ENCODE measurements at regions not wholly inside any gene's neighbourhood (a gene's known extent, or its start where the extent isn't known, plus 50 kb on each side); places are given as distances from the start of the nearest gene placed in this dataset.

DNA sequence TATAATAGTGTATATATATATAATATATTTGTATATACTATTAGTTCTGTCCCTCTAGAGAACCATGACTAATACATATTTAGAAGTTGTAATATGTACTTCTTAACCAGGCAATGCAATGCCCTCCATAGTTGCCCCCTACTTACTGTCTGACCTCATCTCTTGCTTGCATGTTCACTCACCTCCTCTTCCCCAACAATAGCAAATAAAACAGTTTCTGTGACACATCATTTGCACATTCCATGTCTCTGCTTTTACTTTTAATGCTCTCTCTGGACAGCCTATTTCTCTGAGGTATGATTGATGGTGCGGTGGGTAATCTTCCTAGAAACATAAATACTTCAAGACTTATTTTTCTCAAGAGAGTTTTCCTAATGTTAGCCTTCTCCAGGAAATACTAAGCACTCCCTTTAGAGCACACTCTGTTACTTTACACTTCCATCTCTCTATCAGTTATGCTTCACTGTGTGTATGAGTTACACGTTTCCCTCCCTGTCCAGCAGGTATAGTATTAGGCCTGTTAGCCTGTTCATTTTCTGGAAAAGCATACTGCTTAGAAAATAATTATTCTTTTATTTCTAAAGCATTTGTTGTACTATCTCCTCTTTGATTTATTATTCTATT is 295.6 kb upstream of the LRATD1 start:
- no peak for ATAC-seq
- no peak for DNase-seq
- intact Hi-C loops (cut with micrococcal nuclease) = no loop called here

DNA sequence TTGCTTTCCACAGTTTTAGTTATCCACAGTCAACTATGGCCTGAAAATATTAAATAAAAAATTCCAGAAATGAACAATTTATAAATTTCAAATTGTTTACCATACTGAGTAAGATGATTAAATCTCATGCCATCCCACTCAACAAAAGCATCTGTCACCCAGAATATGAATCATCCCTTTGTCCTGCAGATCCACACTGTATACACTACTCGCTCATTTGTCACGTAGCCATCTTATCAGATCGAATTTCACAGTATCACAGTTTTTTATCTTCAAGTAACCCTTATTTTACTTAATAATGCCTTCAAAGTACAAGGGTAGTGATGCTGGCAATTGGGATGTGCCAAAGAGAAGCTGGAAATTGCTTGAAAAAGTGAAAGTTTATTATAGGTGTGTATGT is 291.8 kb upstream of the LRATD1 start:
- ATAC-seq (no peak), DNase-seq (no peak)
- intact Hi-C loops (cut with micrococcal nuclease) = no loop called here

DNA sequence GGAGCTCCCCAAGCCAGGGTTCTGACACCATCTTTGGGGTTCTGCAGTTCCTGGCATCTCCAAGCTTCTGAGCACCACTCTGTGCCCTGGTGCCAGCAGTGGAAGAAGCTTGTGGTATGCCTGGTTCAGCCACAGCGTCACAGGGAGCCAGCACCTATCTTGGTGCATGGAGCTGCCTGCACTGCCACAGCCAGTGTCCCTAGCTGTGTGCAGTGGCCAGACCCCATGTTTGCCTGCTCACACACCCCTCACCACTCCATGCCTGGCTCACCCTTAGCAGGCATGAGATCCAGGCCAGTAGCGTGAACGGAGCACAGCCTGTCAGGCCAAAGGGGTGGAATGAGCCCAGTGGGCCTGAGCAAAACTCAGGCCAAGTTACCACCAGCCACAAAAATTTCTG is 290.2 kb upstream of the LRATD1 start:
- intact Hi-C loops (cut with micrococcal nuclease) = no loop called here
- ATAC-seq (no peak), DNase-seq (no peak)

DNA sequence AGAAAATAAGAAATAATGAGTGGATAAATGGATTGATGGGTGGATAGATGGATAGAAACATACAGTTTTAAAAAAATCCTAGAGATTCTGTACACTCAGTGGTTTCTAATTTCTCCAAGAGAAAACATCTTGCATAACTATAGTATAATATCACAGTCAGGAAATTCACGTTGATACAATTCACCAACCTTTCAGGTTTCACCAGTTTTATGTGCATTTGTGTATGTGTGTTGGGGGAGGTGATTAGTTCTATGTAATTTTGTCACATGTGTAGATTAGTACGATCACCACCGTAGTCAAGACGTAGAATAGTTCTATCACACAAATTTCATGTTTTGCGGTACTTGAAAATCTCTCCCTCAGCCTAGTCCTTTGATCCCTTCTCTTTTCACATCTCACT is 288.2 kb upstream of the LRATD1 start:
- intact Hi-C loops (cut with micrococcal nuclease) = no loop called here
- DNase-seq (no peak), ATAC-seq (no peak)

DNA sequence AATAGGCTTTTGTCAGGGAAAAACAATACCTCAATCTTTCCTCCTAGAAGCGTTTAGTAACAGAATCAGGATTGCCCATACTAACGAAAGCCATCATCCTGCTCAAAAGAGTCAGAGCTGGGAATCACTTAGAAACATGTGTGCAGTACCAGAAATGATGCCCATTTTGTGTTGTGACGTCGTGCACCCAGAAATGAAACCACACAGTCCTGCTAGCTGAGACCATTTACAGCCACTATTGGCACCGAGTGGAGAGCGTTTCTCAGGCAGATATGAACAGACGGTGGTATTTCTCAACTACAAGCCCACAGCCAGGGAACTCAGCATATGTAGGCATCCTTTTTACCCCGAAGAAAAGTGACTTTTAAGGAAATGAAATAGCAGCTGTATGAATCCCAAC is 284.3 kb upstream of the LRATD1 start:
- ATAC-seq = no peak
- intact Hi-C loops (cut with micrococcal nuclease) = no loop called here
- no peak for DNase-seq

DNA sequence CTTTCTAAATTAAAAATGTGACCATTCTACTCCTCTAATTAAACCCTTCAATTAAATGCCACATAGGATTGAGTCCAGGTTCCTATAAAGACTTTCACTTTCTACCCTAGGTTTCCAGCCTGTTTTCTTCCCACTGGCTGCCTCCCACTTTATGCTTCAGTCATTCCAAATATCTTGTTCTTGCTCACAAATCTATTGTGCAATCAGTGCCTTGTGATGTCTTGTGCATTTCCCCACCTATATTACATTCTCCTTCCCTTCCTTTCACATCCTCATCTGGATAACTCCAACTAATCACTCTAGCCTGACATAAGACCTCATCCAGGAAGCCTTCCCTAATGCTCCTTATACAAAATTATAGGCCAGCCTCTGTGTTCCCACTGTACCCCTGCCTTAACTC is 281.7 kb upstream of the LRATD1 start:
- DNase-seq = no peak
- no peak for ATAC-seq

DNA sequence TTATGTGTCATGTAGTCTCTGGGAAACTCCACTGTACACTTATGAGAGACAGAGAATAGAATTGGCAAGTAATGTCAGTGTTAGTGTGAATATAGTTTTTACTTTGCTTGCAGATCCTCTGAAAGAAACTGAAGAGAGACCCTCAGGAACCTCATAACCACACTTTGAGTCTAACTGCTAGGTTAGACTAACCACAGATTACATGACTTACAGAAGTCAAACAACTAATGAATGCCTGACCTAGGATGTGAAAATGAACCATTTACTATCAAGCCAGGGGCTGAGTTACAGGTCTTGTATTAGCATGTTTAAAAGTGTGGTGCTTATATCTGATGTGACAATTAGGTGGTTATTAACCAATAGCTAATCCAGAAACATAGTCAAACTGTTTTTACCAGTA is 280.4 kb upstream of the LRATD1 start:
- DNase-seq = no peak
- ATAC-seq = no peak
- intact Hi-C loops (cut with micrococcal nuclease) = no loop called here

More for the DNA sequence above, 281.7 kb upstream of the LRATD1 start:
- intact Hi-C loops (cut with micrococcal nuclease) = no loop called here

DNA sequence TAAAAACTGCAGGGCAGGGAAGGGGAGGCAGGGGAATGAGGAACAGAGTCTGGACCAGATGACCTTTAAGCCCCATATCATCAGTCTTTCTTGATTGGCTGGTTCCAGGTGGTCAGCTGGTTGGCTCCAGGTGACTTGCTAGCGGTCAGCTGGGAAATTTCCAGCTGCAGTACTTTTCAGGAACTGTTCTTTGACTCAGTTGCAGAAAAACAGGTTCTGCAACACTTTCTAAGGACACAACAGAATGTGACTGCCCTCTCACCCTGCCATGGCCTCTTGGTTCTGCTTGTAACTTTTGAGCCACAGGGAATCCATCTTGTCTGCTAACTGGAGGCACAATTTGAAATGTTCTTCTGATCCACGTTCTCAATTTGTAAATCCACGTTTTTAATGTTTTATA is 278.3 kb upstream of the LRATD1 start:
- DNase-seq (no peak), ATAC-seq (no peak)
- intact Hi-C loops (cut with micrococcal nuclease) = no loop called here

DNA sequence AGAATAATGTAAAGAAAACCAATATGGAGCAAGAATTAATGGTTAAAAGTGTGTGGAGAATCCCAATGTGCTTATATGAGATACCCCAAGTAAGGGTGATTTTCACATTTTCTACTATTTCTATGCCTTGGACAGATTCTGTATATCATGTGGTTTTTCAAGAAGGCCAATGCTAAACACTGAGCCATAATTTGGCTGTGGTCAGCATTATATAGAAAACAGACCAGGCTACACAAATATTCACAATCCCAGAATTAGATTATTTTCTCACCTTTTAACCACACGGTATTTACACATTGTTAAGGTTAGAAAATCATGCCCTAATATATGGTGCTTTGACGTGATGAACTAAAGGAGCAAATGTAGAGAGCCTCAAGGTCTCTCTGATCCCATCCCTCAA is 277.4 kb upstream of the LRATD1 start:
- ATAC-seq = no peak
- intact Hi-C loops (cut with micrococcal nuclease) = no loop called here

DNA sequence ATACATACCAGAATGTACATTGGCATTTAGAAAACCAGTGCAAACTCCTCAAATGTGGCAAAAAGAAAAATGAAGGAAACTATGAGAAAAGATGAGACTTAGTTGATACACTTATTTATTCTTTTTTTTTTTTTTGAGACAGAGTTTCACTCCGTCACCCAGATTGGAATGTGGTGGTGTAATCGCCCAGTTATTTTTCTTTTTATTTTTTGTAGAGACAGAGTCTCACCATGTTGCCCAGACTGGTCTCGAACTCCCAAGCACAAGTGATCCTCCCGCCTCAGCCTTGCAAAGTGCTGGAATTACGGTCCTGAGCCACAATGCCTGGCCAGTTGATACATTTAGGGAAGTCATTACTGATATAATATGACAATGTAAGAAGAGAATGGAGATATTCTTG is 274.2 kb upstream of the LRATD1 start:
- intact Hi-C loops (cut with micrococcal nuclease) = no loop called here
- DNase-seq = no peak
- ATAC-seq = no peak

More for the DNA sequence above, 277.4 kb upstream of the LRATD1 start:
- no peak for DNase-seq

DNA sequence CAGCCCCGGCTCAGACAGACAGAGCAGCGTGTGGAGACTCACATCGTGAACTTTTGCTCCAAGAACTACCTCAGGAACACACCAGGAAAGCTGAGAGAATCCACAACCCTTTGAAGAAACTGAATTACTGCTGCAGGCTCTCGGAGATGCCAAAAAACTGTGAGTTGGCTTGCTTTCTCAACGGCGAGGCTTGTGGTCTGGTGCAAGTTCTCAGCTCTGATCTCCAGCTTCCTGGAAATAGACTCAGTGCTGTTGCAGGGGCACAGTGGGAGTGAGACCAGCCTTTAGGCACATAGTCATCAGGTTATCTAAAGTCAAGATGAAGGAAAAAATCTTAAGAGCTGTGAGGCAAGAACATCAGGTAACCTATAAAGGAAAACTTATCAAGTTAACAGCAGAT is 273.7 kb upstream of the LRATD1 start:
- DNase-seq (no peak), ATAC-seq (no peak)
- intact Hi-C loops (cut with micrococcal nuclease) = no loop called here

DNA sequence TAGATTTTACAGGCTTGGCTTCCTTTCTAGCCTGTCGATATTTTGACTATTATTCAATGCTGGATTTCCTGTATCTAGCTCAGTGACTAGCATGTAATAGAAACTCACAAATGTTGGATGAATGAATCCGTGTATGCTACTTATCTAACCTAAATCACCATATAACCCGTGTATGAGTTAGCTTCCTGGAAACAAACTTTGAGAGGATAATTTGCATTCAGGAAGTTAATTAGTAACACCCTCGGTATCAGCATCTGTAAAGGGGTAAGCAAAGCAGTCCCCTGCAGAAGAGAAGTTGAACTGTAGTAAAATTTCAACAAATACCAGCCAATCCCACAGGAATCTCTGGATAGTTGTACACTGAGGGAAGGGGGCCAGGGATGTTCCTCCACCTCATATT is 269.4 kb upstream of the LRATD1 start:
- intact Hi-C loops (cut with micrococcal nuclease) = no loop called here
- DNase-seq (no peak), ATAC-seq (no peak)

DNA sequence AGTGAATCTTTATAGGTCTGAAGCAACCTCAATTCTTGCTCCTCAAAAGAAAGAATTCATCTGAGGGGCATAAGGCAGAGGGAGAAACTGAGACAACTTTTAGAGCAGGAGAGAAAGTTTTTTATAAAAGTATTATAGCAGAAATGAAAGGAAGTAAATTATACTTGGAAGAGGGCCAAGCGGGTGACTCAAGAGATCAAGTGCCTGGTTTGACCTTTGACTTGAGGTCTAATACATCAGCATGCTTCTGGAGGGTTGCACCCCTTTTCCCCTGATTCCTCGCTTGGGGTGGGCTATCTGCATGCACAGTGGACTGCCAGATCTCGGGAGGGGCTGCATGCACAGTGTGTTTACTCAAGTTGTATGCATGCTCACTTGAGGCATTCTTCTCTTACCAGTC is 268.5 kb upstream of the LRATD1 start:
- ATAC-seq (no peak), DNase-seq (no peak)
- intact Hi-C loops (cut with micrococcal nuclease) = no loop called here

DNA sequence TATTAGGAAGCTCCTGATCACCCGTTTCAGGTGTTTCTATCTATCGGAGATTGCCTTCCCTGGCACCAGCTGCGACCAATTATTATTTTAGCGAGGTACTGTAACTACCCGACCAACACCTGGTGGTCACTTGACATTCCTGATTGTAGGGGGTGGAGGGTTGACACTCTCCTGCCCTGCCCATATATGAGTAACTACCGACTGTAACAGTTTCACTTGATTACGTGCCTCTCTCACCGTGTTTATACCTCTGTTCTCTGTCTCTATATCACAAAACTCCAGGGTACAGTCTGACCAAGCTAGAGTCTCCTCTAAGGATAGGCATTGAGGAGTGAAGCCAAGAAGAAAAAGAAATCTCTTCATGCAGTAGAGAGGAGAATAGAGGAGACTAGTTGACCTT is 268.0 kb upstream of the LRATD1 start:
- ATAC-seq (no peak), DNase-seq (no peak)
- intact Hi-C loops (cut with micrococcal nuclease) = no loop called here

DNA sequence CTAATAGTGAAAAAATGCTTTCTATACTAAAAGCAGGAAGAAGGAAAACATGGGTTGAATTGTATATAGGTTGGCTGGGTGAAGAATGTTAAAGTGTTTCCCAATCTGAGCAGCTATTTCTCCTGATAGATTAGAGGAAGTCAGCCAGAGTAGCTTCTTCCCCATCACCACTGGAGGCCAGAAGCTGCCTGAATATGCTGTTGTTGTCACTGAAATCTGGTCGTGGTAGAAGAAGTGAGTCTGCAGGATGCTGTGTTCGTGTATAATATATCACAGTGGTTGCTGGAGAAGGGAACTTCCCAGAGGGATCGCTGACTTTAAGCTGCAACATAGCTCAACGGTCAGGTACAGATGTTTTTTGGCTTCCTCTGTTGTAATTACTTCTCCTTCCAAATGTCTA is 247.5 kb upstream of the LRATD1 start:
- intact Hi-C loops (cut with micrococcal nuclease) = no loop called here
- no peak for DNase-seq
- ATAC-seq = no peak

DNA sequence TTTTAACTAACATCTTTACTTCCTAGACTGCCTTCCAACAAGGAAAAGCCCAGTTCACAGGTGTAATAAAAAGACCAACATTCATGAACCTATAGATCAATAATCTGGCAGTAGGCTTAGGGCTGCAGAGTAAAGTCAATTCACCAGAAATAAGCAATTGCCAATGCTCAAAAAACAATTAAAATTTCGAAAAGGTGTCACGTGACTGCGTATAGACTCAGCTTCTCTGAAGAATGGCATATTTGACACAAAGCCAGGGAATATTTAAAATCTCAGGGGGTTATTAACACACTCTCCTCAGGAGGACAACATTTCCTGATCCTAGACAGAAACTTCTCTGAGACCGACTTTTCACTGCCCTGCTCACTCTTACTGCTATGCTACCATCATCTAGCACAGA is 245.2 kb upstream of the LRATD1 start:
- DNase-seq (no peak), ATAC-seq (no peak)
- intact Hi-C loops (cut with micrococcal nuclease) = no loop called here

DNA sequence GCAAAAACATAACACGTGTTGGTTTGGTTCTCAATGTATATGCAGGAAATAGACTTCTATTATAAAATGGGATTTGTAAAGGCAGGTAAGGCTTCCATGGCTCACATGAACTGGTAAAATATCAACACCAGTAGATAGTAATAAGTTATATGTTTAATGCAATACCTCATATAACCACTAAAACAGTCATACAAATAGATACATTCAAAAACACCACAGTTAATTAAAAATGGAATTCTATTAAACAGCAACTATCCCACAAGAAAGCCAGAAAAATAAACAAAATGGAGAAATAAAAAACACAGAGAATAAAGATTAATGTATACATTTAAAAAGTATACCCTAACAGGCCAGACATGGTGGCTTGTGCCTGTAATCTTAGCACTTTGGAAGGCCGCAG is 243.8 kb upstream of the LRATD1 start:
- DNase-seq = no peak
- intact Hi-C loops (cut with micrococcal nuclease) = no loop called here
- ATAC-seq = no peak

DNA sequence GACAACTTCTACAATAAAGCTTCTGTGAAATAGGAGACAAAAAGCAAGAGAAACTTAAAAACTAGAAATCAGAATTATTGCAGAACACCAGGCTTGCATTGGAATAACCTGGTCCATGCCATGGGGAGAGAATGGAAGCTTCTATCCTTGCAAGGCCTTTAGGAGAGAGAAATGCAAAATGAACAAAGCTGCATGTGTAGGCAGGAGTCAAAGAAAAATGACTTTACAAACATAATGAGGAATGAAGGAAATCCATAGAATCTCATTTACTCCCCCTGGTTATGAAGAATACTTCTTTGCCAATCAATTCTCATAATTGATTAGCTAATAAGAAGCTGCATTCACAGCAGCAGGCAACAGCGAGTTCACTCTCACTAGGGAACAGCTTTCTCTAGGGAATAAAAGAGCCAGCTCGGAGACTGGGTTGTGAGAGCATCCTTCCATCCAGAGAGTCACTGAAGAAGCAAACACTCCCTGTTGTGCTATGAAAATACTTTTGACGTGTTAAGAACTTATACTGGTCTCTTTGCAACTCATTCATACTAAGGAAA is 235.9 kb upstream of the LRATD1 start:
- intact Hi-C loops (cut with micrococcal nuclease) = no loop called here
- ATAC-seq (no peak), DNase-seq (no peak)

DNA sequence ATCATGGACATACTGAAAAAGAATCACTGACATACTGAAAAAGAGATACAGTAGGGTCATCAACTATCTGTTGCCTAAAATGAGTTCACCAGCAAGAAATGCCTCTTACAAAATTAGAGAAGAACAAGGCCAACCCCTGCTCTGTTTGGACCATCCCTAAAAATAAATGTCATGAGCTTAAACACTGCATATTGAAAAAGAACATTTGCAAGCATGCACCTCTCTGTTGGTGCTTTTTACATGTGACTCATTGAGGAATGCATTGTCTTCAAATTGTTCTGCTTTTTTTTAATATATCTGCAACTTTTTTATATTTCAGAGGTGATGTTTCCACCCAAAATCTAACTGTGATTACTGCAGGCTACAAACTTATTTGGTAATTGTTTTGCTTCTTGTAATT is 233.9 kb upstream of the LRATD1 start:
- DNase-seq (no peak), ATAC-seq (no peak)
- intact Hi-C loops (cut with micrococcal nuclease) = no loop called here

DNA sequence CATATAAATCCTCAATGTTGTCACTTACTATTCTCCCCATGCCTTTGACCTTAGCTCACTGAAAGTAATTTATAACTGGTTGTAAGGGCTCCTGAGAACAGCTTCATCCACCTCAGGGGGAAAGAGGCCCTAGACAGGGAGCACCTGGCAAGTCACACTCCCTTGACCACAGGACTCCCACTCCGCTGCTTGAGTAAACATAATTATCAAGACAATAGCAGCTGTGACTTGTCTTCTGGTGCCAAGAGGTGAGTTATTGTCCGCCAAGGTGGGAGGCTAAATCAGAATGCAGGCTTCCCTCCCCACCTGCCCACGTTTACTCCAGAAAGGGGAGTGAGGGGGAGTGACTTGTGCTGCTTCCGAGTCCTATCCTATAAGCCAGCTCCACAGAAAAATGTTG is 230.6 kb upstream of the LRATD1 start:
- intact Hi-C loops (cut with micrococcal nuclease) = loop anchor here (10.0 kb wide), 1 partner anchor 497 kb away; no protein-coding TSS in a partner anchor
- DNase-seq = no peak
- ATAC-seq = no peak

DNA sequence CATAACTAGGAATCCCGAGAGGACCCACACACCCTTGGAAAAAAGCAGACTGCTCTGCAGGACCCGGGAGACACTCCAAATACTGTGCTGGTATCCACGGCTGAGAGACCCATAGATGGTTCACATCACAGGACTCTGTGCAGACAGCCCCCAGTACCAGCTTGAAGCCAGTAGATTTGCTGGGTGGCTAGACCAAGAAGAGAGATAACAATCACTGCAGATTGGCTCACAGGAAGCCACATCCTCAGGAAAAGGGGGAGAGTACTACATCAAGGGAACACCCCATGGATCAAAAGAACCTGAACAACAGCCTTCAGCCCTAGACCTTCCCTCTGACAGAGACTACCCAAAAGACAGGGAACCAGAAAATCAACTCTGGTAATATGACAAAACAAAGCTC is 223.8 kb upstream of the LRATD1 start:
- DNase-seq (no peak), ATAC-seq (no peak)
- intact Hi-C loops (cut with micrococcal nuclease) = loop anchor here (10.0 kb wide), 1 partner anchor 504 kb away; no protein-coding TSS in a partner anchor

DNA sequence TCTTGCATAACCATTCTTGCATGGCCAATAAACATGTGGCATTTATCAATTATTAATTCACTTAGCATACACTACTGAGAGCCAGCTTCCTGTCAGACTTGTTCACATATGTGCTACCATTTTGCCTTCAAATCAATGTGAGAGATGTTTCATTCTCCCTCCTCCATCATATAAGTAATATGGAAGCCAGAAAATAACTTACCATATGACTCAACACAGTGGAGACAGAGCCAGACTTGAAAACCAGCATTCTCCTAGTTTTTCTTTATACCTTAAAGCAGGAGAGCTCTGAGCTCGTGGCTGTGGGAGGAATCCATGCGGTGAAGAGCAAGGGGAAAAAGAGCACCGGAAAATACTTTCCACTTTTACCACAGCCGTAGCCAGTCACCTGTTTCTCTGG is 215.0 kb upstream of the LRATD1 start:
- intact Hi-C loops (cut with micrococcal nuclease) = no loop called here
- ATAC-seq (no peak), DNase-seq (no peak)
